Fibroblast of skin of right quadriceps (primary cell): ENCODE measurements at regions not wholly inside any gene's neighbourhood (a gene's known extent, or its start where the extent isn't known, plus 50 kb on each side); places are given as distances from the start of the nearest gene placed in this dataset.
"Not testable (repeated sequence)": the region's sequence is repeated elsewhere in the genome, so short reads cannot be mapped to it uniquely, and the experiment has no call there.

ENCODE experiments used
- DNase-seq: peaks from one replicate; pipeline ENCODE4 v3.0.0-alpha.2; 2013

DNA sequence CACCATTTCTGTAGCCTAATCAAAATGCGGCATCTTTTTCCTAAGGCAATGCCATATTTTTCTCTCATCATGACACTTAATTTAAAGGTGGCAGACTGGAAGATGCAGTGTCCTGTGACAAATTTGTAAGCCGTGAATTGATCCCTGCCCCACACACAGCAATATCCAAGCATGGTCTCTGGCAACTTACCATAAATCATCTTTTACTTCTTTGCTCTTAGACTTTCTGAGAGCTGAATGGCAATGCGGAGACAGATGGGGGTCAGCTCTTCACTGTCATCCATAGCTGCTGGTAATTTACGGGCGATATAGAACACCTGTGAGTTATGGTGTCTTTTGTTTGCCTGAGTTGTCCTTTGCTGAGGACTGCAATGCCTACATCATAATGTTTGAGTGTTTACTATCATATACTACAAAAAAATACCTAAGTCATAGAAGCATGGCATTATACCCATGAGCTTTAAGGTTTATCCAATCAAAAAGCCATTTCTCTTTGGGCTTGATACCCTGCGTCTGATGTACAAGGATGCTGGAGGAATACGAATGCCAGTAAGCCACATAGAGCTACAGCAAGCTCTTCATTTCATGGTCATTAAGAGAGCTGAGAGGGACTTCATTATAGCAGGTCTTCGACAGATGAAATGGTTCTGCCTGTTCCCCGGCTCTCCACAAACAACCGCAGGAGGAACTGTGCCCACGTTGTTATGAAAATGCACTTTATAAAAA, 148.1 kb downstream of the TRIML1 start:
- DNase-seq, result no peak

DNA sequence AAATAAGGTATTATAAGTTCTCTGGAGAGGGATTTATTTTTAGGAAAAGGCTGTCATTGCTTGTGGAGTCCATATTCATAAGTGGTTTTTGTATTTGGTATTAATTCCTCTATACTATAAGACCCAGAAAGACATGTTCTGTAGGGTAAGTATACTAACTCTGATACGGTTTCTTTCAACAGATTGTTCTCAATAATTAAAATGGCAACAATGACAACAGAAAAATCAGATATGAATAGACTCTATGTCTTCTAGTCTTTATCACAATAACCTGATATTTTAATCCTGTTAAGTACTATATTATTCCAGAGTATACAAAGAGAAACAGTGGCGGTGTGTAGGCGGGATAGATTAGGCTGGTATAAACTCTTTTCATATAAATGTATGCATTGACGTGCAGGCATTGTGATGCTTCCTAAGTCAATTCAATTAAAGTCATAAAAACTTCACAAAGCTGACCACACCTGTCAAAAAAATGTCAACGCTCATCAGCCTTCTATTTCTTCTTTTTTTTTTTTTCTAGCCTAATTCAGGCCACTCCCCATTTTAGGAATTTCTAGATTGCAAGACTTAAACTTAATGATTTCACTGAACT, 150.4 kb downstream of the TRIML1 start:
- no peak for DNase-seq

DNA sequence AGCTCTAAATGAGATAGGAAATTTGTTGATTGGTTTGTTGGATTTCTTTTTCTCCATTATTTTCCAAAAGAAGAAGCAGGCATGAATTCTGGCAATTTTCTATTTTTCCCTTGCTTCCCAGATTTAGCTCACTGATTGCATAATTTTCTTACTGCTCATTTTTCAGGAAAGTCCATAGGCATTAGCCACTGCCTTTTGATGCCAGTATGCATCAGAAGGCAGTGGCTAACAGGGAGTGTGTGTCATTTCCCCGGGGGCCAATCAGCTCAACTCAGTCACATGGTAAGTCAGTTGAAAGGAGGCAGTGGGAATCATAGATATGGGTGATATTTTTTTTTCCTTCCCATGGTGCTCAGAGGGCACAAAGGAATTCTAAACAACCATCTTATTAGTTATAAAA, 156.7 kb downstream of the TRIML1 start:
- peak; percentile 81 for DNase-seq

DNA sequence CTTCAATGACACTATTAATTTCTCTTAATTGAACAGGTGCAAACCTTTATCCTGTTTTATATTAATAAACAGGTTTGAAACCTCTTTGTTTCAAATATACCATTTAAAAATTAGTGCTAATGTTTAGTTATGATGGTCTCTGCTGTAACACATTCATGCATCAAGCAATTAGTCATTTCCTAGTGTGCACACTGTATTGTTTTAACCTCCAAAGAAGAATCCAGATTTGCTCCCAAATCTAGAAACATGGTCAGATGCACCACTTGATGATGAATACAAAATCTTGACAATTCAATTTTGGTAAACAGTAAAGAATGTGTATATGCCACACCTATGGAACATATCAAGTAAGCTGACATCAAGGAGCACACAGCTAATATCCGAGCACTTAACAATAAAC, 157.1 kb downstream of the TRIML1 start:
- DNase-seq, result no peak

DNA sequence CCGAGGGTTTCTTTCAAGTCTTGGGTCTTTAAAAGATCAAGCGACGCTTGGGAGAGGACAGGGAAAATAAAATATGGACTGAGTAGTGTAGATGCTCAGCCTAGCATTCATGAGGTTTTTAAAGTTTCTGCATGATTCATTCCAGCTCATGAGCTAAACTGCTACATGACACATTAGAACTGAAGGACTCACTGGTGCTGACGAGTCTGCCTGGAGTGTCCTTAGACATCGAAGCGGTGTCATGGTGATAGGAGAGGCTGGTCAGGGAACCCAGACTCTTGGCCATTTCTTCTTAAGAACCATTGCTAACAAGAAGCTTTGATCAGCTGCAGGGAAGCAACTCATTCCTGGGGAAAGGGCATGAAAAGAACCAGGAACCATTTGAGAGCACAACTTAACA, 158.6 kb downstream of the TRIML1 start:
- peak; percentile 66 for DNase-seq

DNA sequence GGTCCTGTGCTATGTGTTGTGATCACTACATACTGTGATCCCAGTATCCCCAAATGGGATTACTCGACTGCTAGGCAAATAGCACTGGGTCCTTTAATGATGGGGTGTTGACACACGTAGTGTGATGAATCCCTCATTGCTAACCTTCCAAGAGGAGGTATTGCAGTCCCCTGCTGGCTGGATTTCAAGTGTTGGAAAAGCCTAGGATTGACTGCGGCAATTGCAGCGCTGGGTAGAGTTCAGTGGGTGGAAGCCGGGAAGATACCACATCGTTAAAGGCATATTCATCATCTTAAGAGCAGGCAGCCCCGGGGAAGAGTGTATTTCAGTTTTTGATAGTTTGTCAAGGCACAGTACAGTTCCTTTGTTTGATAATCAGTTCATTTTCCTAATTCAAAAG, 159.9 kb downstream of the TRIML1 start:
- DNase-seq, result peak; percentile 46

DNA sequence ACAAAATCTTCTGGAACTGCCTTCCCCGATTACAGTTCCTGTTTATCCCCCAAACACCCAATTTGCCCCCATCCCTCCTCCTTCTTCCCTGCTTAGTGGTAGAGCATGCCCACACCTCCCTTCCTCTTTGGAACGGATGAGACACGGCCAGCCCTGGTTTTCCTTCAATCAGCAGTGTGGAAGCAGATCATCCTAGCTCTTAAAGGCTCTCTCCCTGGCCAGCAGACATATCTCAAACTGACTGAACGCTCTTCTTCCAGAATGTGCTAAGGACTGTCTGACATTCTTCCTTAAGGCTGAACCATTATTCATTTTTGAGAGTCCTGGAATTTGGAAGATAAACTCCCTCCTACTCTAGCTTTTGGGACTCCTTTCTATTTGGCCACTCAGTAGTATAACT, 161.1 kb downstream of the TRIML1 start:
- no peak for DNase-seq

DNA sequence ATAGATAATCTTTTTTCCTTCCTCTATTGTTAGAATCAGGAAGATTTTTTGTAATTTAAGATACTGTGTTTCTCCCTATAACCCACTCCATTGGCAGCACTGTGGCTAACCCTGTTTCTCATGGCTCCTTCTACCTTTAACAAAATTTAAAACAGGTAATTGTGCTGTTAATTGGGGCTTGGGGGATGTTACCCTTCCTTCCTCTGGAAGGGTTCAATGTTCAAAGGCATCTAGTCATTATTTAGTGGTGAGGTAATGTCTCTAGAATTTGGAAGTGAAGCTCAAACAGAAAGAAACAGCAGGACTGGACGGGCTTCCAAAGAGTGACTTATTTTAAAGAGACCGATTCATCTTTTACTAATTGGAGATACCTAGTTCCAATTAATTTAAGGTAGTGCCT, 166.4 kb downstream of the TRIML1 start:
- no peak for DNase-seq

DNA sequence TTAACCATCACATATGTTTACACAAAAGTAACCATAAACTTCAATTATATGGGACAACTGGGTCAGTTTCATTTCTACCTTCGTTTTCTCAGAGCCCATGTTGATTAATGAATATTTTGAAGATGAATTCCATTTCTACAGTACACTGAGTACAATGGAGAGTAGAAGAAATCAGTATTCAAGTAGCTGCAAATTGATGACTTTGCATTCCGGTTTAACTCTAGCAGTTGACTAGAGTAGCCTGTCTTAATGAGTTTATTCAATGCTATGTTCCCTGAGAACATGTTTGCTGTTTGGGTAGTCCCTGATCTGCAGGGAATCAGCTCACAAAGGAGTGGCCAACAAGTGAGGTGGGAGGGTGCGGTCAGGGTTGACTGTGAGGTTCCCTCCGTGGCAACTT, 168.3 kb downstream of the TRIML1 start:
- no peak for DNase-seq

DNA sequence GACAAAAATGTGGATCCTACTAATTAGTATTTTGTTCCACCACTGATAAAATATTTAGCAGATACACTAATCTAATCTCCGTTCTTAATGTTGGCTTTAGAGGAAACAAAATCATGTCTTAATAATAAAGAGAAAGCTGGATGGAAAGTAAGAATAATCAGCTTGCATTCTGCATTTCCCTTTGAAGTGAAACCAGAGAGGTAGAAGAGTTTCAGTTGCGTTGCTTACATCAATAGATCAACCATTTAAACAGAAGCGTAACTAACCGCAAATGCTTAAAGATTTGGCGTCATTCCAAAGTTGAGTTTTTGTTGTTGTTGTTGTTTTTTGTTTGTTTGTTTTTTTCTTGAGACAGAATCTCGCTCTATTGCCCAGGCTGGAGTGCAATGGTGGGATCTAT, 168.9 kb downstream of the TRIML1 start:
- DNase-seq, result no peak

DNA sequence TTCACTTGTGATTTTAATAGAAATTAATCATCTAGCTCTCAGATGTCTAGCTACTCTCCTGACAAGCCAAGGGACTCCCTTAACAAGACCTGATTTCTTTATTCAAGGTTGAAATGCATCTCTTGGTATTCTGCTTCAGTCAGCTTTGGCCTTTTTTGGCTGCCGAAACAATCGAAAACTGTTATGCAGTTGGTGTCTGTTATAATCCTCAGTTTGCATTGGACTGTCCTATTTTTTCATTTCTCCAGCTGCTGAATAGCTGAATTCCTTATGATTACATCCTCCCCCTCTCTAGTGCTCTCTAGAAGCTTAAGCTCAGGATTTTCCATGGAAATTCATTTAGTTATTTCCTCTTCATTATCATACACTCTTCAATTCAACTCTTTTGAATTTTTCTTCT, 177.2 kb downstream of the TRIML1 start:
- no peak for DNase-seq

DNA sequence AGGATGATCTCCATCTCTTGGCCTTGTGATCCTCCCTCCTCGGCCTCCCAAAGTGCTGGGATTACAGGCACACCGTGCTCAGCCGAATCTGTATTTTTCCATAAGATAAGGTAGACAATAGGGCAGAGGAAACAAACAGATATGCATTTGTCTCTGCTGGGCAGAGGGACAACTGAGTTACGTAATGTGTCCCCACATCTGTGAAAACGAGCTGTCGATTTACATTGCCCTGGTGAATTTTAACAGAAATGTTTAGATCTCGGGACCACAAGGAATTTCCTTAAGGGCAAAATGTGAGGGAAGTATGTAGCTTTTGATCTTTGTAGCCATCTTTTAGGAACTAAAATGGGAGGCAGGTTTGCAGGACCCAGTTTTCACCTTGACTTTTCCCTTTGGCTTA, 189.7 kb downstream of the TRIML1 start:
- DNase-seq, result no peak

DNA sequence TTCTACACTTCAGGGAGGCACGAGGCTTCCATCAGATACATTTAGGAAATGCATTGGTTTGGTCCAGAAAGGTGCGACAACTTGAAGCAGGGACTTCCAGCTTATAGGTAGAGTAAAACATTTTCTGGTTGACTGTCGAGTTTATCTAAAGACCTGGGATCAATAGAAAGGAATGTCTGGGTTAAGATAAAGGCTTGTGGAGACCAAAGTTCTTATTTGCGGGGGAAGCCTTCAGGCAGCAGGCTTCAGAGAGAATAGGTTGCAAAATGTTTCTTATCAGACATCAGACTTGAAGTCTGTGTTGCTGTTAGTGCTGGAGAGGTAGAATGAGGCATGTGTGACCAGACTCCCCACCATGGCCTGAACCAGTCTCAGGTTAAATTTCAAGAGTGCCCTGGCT, 190.3 kb downstream of the TRIML1 start:
- no peak for DNase-seq

DNA sequence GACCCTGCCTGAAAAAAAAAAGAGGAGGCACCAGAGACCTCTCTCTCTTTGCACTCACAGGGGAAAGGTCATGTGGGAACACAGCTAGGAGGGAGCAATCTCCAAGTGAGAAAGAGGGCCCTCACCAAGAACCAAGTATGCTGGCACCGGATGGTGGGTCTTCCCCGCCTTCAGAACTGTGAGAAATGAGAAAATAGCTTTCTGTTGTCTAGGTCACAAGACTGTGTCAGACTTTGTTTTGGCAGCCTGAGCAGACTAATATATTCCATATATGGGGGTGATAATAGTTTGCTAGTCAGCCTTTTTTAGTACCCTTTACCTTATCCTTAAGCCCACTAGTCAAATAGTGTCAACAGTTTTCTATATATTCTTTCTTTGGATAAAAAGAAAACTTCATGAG, 193.0 kb downstream of the TRIML1 start:
- no peak for DNase-seq

DNA sequence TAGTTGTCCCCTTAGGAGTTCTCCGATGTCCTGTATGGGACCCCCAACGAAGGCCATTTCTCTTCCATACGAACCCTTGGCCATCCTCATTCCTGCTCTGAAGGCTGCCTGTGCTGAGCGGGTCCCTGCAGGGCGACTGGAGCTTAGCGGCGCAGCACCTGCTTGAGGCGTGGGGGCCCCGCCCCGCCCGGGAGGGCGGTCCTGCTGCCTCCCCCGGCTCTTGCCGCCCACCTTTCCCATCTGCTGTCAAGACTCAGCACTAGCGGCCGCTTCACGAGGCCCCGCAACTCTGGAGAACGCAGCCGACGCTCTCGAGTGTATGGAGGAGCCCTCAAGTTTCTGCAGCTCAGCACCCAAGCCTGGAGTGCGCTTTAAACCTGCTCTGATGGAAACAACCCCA, 197.7 kb downstream of the TRIML1 start:
- no peak for DNase-seq

DNA sequence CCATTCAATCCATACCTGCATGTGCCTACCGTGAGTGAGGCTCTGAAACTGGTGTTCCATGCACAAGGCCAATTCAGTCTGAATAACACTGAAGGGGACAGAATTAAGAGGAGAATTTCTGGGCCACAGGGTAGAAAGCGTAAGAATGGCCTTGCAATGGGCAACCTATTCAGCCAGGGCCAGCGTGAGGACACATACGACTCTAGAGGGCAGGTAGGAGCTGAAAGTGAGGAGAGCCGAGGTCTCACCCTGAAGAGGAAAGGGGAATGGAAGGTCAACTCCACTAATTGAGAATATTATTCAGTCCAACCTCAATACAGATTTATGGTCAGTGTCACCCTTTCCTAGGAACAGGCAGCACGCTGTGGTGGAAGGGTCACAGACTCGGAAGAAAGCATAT, 202.2 kb downstream of the TRIML1 start:
- no peak for DNase-seq

DNA sequence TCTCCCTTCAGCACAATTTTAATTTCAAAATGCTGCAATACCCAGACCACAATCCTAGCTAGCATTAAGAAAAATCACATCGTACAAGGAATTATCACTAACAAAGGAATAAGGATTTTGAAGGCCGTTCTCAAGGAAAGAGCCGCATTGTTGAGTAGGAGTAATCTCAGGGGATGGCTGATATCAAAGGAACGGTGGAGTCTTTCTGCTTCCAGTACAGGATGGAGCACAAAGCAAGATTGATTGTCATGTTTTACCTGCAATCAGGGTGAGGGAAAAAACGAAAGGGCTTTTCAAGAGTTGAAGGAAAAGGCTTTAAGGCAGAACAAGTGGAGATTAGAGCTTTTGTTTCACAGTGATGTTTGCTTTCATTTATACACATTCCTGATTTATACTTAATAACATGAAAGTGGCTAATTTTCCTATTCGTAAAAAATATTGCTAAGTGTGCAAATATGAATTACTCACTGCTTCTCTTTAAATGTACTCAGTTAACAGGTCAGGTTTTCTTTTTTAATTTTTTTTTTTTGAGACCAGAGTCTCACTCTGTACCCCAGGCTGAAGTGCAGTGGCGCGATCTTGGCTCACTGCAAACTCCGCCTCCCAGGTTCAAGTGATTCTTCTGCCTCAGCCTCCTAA, 207.0 kb downstream of the TRIML1 start:
- no peak for DNase-seq

DNA sequence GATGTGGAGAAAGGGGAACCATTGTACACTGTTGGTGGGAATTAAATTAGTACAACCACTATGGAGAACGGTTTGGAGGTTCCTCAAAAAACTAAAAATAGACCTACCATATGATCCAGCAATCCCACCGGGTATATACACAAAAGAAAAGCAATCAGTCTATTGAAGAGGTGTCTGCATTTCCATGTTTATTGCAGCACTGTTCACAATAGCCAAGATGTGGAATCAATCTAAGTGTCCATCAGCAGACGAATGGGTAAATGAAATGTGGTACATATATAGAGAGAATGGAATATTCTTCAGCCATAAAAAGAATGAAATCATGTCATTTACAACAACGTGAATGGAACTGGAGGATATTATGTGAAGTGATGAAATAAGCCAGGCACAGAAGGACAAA, 208.1 kb downstream of the TRIML1 start:
- DNase-seq, result no peak

DNA sequence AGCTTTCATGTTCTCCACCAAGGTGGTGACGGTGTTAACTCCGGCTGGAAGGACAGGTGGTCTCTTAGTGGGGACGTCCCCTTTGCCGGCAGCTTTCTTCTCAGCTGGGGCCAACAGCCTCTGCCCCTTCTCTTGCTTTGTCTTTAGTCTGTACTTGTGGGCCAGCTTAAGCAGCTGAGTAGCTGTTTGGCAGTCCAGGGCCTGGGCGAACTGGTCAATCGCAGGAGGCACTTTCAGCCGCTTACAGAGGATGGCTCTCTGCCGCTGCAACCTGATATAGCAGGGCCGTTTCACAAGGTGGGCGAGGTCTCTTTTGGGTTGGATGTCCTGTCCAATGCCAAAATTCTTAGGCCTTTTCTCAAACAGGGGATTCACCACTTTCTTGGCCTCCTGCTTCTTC, 210.3 kb downstream of the TRIML1 start:
- DNase-seq, result not testable (repeated sequence)

DNA sequence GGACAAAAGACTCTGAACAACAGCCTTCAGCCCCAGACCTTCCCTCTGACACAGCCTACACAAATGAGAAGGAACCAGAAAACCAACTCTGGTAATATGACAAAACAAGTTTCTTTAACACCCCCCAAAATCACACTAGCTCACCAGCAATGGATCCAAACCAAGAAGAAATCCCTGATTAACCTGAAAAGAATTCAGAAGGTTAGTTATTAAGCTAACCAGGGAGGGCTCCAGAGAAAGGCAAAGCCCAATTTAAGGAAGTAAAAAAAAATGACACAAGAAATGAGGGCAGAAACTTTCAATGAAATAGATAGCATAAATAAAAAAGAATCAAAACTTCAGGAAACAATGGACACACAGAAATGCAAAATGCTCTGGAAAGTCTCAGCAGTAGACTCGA, 224.0 kb downstream of the TRIML1 start:
- no peak for DNase-seq

DNA sequence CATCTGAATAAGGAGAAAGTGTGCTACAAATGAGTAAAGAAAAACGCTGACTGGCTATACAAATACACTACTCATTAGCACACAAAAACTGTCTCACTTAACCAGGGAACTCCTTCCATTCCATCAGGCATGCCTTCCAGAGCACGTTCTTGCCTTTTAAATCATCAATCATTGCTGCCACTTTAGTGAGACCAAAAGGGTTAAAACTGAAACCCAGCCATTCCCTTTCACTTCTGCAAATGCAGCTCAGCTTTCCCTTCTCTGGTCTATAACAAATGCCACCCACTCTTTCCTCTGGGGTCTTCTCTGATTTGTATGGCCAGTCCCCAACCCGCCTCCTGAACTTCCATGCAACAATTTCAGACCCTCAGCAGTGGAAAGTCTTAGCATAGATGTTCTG, 231.5 kb downstream of the TRIML1 start:
- DNase-seq, result no peak

DNA sequence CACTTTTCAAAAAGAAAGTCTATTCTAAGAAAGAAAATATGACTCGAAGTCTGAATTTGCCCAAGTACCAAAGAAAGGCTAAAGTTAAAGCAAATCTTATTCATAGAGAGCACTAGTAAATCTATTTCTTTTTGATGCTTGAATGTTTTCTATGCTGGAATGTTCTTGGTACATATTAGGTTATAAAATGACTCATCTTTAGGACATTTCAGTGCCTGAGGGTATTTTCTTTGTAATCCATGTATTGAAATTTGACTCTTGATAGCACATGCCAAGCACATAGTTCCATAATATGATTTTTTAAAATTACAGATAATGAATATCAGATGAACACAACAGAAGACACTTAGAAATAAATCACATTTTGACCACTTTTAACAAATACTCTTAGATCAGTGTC, 232.8 kb downstream of the TRIML1 start:
- DNase-seq, result peak; percentile 75

DNA sequence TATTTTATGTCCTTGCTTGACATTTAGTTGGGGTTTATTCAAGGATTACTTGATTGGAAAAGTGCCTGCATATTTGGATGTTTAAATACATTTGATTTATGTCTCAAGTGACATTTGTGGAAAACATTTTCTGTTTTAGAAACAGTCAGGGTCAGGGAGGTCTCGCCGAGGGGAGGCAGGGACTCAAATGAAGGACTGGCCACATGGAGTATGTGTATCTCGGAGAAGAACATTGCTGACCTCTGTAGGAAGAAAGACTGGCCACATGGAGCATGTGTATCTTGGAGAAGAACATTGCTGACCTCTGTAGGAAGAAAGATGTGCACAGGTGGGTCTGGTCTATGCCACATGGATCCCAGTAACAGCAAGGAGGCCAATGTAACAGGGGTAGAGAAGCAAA, 233.6 kb downstream of the TRIML1 start:
- DNase-seq, result peak; percentile 19

DNA sequence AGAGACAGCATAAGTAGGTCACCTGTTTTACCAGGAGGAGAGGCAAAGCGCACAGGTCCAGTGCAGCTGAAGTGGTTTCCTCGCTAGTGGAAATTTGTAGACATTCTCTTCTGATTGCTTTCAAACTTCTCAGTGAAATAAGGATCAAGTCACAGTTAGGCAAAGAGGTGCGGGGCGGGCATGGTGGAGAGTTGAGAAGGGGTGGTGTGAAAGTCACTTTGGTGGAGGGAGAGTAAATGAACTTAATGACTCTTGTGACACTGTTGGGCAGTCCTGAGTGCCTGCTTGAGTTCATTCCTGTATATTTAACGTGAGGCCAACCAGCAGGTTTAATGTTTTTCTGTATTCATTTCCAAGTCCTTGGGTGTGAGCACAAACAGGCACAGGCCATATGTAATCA, 235.6 kb downstream of the TRIML1 start:
- DNase-seq, result no peak

DNA sequence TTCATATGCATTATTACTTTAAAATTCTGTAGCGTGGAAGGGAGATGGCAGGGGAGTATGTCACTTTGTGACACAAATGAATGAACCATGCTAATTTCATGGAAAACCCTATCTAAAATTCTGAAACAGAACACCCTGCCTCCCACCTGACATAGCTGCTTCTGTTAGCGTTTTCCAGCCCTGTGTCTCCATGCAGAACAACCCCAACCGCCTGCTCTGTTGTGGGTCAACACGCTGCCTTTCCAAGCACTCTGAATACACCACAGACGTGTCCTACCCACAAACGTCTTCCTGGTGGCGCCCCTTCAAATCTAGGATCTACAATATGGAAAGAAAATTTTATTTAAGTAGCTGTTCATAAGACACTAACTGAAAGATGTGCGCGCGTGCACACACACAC, 238.6 kb downstream of the TRIML1 start:
- DNase-seq, result no peak
